Activated CD8-positive, alpha-beta memory T cell treated with anti-CD3 and anti-CD28 coated beads, Interleukin-2, amount 50 U/mL, for 48 hours (primary cell): ENCODE measurements at regions not wholly inside any gene's neighbourhood (a gene's known extent, or its start where the extent isn't known, plus 50 kb on each side); places are given as distances from the start of the nearest gene placed in this dataset.
"Not testable (repeated sequence)": the region's sequence is repeated elsewhere in the genome, so short reads cannot be mapped to it uniquely, and the experiment has no call there.

Experiments
- DNase-seq: peaks from one replicate; pipeline ENCODE4 v3.0.0-alpha.2; 2020

GRCh38 chr9:108269371-108269770 lies 586.4 kb downstream of the ACTL7B start:
- DNase-seq = no peak

- no peak for DNase-seq
Measured at GRCh38 chr9:108265065-108265464, 590.7 kb downstream of the ACTL7B start.

DNA sequence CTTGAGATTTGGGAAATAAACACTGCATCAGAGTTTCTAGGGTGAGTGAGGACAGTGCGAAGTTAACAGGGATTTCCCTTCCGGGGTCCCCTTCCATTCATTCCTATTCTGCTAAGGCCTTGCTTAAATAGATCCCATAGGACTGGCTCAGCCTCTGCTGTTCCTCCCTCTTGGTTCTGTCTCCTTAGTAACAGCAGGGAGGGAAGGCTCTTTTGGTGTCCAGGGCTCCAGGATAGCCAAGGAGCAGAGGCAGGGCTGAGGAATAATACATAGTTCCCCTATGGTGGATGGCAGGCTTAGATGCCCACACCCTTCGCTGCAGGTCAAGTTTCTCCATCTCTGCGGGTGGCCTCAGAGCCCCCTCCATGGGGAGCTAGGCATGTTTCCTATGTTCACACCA lies 591.7 kb downstream of the ACTL7B start:
- no peak for DNase-seq

GRCh38 chr9:108262836-108263235 lies 593.0 kb downstream of the ACTL7B start:
- no peak for DNase-seq

DNA sequence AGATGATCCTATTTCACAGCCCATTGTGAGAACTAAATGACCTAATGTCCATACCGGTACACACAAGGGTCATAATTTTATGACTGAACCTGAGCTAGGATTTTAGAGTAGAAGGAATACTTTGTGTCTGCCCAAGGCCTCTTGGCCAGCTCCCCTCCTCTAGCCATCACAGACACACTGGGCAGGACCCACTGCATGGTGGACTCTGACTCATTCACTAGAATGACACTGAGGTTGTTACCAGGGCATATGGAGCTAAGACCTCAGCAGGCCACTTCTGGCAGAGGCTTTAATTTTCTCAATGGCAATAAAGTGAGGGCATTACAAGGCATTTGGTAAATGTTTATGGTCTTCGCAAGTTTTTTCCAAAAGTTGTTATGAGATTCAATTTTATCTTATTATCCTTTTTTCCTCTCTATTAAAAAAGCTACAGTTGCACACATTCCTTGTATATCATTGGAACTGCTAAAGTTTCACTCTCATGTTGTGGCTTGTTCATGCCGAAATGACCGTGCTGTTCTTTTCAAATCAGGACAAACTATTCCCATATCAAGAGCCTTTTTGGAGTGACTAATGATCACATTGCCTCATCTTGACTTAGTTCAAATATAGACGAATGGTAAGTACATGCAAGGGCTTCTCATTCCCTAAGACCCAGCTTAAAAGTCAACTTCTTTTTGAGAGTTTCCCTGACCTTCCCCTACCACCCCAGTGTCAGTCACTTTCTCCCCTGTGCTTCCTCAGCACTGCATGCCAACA lies 595.7 kb downstream of the ACTL7B start:
- no peak for DNase-seq

DNA sequence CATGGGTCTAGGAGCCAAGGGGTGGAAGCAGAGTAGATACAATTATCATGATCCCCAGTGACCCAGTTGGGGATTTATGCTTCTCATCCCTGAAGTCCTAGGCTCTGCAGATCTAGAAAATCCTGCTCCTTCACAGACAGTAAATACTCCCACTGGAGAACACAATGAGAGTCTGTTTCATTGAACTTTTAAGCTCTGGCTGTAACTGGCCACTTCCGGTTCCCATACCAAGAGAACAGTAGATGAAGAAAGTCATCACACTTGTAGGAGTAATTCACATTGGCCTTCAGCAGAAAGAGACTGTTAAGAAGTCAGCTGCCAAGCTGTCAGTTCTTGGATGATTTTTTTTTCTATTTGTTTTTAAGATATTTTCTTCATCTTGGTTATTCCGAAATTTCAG lies 597.1 kb downstream of the ACTL7B start:
- no peak for DNase-seq

DNA sequence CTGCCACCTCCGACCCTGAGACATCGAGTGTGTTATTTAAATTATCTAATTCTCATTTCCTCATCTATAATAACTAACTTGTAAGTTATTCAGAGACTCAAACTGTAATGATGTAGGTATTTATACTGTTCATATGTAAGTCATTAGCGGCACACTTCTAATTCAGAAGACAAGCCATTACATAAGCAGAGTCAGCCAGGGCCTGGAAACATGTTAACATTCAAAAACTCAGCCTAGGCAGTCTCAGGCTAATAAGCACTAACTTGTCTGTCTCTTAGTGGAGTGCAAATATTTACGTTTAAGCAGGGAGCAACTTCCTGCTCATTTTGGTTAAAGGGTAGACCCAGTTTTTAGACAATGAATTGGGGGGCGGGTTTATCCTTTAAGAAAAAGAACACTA lies 598.4 kb downstream of the ACTL7B start:
- DNase-seq = no peak

GRCh38 chr9:108254236-108254635 lies 601.5 kb downstream of the ACTL7B start:
- no peak for DNase-seq

GRCh38 chr9:108247391-108247790 lies 608.4 kb downstream of the ACTL7B start:
- not testable (repeated sequence) for DNase-seq

- no peak for DNase-seq
Measured at GRCh38 chr9:108245901-108246300, 609.9 kb downstream of the ACTL7B start.

GRCh38 chr9:108245331-108245730 lies 610.5 kb downstream of the ACTL7B start:
- no peak for DNase-seq

DNA sequence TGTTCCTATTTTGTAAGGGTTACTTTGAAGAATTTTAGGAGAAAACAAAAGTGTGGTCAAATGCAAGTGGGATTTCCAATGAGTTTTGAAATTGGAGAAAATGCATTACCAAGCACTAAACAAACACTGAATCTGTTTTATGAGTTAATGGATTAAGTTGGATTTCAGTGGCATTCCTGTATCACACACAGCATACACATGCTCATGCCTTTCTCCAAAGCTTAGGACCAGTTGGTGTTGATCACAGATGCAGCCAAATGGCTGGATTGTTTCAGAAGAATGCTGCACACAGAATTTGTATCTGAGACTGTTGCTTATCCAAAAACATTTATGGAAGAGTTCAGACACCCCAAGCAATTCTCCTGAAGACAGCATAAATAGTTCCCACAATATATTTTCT lies 611.1 kb downstream of the ACTL7B start:
- DNase-seq = no peak

DNA sequence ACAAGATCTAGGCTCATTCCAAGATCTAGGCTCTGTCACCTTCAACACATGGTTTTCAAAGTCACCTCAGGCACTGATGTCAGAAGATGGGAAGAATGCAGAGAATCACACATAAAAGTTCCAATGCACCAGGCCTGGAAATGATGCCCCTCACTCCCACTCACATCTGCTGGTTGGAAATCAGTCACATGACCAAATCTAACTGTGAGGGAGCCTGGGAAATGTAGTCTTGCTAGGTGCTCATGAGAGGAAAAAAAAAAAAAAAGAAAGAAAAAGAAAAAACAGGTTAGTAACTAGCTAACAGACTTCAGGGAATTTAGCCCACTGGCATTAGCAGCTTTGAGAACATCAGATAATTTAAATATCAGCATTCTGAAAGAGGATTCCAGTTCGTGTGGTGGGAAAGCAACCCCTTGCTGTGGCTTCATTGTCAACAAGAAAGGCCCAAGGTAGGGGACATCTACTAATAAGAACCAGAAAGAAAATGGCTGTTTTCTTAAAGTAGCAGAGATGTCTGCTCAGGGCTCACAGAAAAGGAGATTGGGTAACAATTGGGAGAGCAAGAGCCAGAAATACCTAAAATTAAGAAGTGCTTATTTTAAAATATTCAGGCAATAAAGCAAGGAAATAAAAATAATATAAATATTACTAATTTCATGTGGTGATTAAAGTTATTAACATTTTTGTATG lies 614.3 kb downstream of the ACTL7B start:
- no peak for DNase-seq

- DNase-seq = no peak
Measured at GRCh38 chr9:108239696-108240321, 616.0 kb downstream of the ACTL7B start.

DNA sequence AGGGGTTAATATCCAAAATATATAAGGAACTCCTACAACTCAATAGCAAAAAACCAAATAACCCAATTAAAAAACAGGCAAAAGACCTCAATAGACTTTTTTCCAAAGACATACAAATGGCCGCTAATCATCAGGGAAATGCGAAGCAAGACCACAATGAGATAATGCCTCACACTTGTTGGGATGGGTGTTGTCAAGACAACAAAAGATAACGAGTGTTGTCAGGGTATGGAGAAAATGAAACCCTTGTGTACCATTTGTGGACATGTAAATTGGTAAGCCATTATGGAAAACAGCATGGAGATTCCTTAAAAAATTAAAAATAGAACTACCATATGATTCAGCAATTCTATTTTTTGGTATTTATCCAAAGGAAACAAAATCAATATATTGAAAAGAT lies 620.2 kb downstream of the ACTL7B start:
- no peak for DNase-seq

GRCh38 chr9:108234811-108235210 lies 621.0 kb downstream of the ACTL7B start:
- no peak for DNase-seq

DNA sequence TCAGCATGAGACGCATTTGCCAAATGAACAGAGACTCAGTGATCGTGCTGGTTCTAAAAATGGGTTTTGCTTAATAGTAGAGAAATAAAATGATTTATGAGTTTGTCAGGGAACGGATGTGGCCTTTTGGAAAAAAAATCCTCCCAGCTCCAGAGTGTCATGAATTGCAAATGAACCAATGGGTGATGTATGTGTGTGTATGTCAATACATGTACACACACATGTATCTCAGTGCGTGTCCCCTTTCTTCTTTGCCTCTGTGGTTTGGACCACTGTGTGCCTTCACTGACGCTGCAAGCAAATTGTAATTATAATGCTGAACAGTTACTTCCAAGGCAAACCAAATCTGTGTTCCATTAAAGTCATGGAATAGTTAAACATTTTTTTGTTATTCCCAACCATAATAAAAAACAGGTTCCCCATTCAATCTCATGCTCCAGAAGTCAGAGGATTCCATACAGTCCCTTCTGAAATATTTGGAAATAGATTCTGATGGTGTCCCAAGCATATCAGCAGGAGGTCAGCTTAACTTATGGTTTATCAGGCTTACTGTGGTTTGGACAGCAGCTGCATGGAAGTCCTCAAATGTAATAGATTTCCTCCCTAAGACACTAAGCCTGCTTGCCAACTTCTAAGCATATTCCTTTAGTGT lies 630.5 kb downstream of the ACTL7B start:
- no peak for DNase-seq

DNA sequence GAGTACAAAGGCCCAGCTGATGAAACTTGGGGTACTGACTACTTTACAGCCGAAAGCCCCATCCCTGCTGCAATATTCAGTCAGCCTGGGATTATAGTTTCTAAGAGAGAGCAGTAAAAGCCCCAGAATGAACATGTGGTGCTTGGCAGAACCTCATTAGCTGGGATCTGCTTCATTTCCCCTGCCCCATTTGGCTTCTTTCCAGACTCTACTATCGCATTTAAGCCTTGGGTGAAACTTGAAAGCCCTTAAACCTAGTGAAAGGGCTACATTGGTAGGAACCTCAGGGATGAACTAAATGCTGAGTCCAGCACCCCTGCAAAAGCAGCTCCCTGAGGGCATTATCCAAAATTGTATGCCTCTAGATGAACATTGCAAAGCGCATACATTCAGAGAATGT lies 631.1 kb downstream of the ACTL7B start:
- no peak for DNase-seq

GRCh38 chr9:108219664-108220063 lies 636.1 kb downstream of the ACTL7B start:
- DNase-seq = no peak

GRCh38 chr9:108217431-108218349 lies 638.1 kb downstream of the ACTL7B start:
- DNase-seq = no peak

GRCh38 chr9:108213511-108213910 lies 642.3 kb downstream of the ACTL7B start:
- no peak for DNase-seq

GRCh38 chr9:108212184-108212583 lies 643.6 kb downstream of the ACTL7B start:
- no peak for DNase-seq
